GM12878 (cell line): ENCODE measurements at regions not wholly inside any gene's neighbourhood (a gene's known extent, or its start where the extent isn't known, plus 50 kb on each side); places are given as distances from the start of the nearest gene placed in this dataset.

Experiments
- ATAC-seq: fragments of 200-7000 bp; cut with Tn5 transposase; 3 replicates; pipeline ENCODE4 v1.9.1; 2020; ENCODE audit warnings: mild to moderate bottlenecking, moderate library complexity
- BruUV-seq: library from RNA; stranded (reverse); fragments of 400-500 nt; replicated peaks from 2 replicates; lab custom pipeline; 2021; lab: Mats Ljungman, UMichigan
- CTCF ChIA-PET: fragments of 300-600 bp; sonication (Branson Sonifier 250); formaldehyde crosslinking; extraction: SDS; loops from one replicate; lab custom pipeline; 2021; ENCODE audit warnings: inconsistent platforms; lab: Yijun Ruan, JAX
- POLR2A ChIA-PET: fragments of 350-600 bp; formaldehyde crosslinking; extraction: SDS; loops from one replicate; lab custom pipeline; 2021; ENCODE audit warnings: inconsistent platforms; lab: Charles Lee
- RAD21 ChIA-PET: fragments of 300-600 bp; sonication (Branson Sonifier 250); formaldehyde crosslinking; loops from one replicate; lab custom pipeline; 2023; ENCODE audit warnings: antibody characterized with exemption; ENCODE audit not compliant: unreplicated experiment; lab: Charles Lee
- SMC1A ChIA-PET: fragments of 300-600 bp; sonication (Branson Sonifier 250); formaldehyde crosslinking; loops from one replicate; lab custom pipeline; 2023; ENCODE audit not compliant: unreplicated experiment, uncharacterized antibody; lab: Charles Lee
- DNase-seq: peaks from one replicate; pipeline ENCODE4 v3.0.0-alpha.2; 2011; ENCODE audit warnings: low read depth, low spot score
- FAIRE-seq: peaks from 3 replicates; lab custom pipeline; 2011; peaks lifted over from hg19 to GRCh38; lab: Jason Lieb, UNC
- H2AFZ ChIP-seq: 2 replicates; pipeline ENCODE4 v1.6.0; 2011; ENCODE audit warnings: low read depth, low read length, control low read depth; ENCODE audit not compliant: control insufficient read depth
- H3K27ac ChIP-seq: 2 replicates; pipeline ENCODE4 v1.5.1; 2011; ENCODE audit warnings: control low read depth; ENCODE audit not compliant: control insufficient read depth, insufficient read depth
- H3K27me3 ChIP-seq, 2 experiments: replicated peaks in 1 of 2; 2 replicates each; pipeline versions ENCODE4 v1.6.0 to v1.6.1; 2011; ENCODE audit warnings: low read length in 1 of 2; ENCODE audit not compliant: control insufficient read depth in 2 of 2, insufficient read depth in 2 of 2
- H3K36me3 ChIP-seq, 2 experiments: 2 replicates each; pipeline ENCODE4 v1.5.1; 2011; ENCODE audit warnings: low read length in 1 of 2; ENCODE audit not compliant: control insufficient read depth in 2 of 2, insufficient read depth in 2 of 2
- H3K4me1 ChIP-seq: 2 replicates; pipeline ENCODE4 v1.6.1; 2011; ENCODE audit warnings: mild to moderate bottlenecking, low read length, moderate library complexity, mixed read lengths; ENCODE audit not compliant: control insufficient read depth, insufficient read depth
- H3K4me2 ChIP-seq: 2 replicates; pipeline ENCODE4 v1.6.0; 2011; ENCODE audit warnings: control low read depth; ENCODE audit not compliant: control insufficient read depth, insufficient read depth
- H3K4me3 ChIP-seq: fragments of 200-600 bp; sonication (generic); 2 replicates; pipeline ENCODE4 v1.5.1; 2016
- H3K79me2 ChIP-seq: 2 replicates; pipeline ENCODE4 v1.6.0; 2011; ENCODE audit warnings: low read length; ENCODE audit not compliant: control insufficient read depth, insufficient read depth
- H3K9ac ChIP-seq: 2 replicates; pipeline ENCODE4 v1.8.0; 2011; ENCODE audit warnings: low read length, control low read depth, mixed read lengths; ENCODE audit not compliant: control insufficient read depth, insufficient read depth
- H3K9me3 ChIP-seq: replicated peaks from 3 replicates; pipeline ENCODE4 v1.5.1; 2011; ENCODE audit warnings: mild to moderate bottlenecking, low read length; ENCODE audit not compliant: control insufficient read depth, insufficient read depth
- H4K20me1 ChIP-seq: 2 replicates; pipeline ENCODE4 v1.6.0; 2011; ENCODE audit not compliant: control insufficient read depth, insufficient read depth
- CBX3 ChIP-seq: fragments of 200-600 bp; sonication (generic); IDR thresholded peaks from 2 replicates; pipeline ENCODE4 v1.6.1; 2016; ENCODE audit warnings: low read depth, borderline replicate concordance
- CREB1 ChIP-seq: IDR thresholded peaks from 2 replicates; pipeline ENCODE4 v1.6.1; 2012; ENCODE audit warnings: low read depth, mild to moderate bottlenecking, inconsistent platforms
- CUX1 ChIP-seq: IDR thresholded peaks from 2 replicates; pipeline ENCODE4 v1.6.1; 2012; ENCODE audit warnings: improper control_type of control experiment, low read depth, low read length; ENCODE audit not compliant: insufficient replicate concordance
- FOXK2 ChIP-seq: fragments of 450-650 bp; IDR thresholded peaks from 2 replicates; pipeline ENCODE4 v1.6.1; 2017; ENCODE audit warnings: mild to moderate bottlenecking, moderate library complexity
- IKZF1 ChIP-seq: fragments of 450-650 bp; conservative IDR thresholded peaks from 2 replicates; pipeline ENCODE4 v1.6.1; 2017; ENCODE audit warnings: antibody characterized with exemption, mild to moderate bottlenecking
- MLLT1 ChIP-seq: fragments of 450-650 bp; IDR thresholded peaks from 2 replicates; pipeline ENCODE4 v1.6.1; 2016; ENCODE audit warnings: mild to moderate bottlenecking
- NFYA ChIP-seq: IDR thresholded peaks from 2 replicates; pipeline ENCODE4 v1.6.1; 2011; ENCODE audit warnings: low read depth, mild to moderate bottlenecking, low read length, improper control_type of control experiment, borderline replicate concordance
- POLR2AphosphoS5 ChIP-seq: IDR thresholded peaks from 2 replicates; pipeline ENCODE4 v1.6.1; 2011; ENCODE audit warnings: mild to moderate bottlenecking, low read length, inconsistent platforms
- RB1 ChIP-seq: fragments of 450-650 bp; formaldehyde crosslinking; IDR thresholded peaks from 2 replicates; pipeline ENCODE4 v1.6.1; 2017; ENCODE audit warnings: mild to moderate bottlenecking, borderline replicate concordance
- RCOR1 ChIP-seq: conservative IDR thresholded peaks from 2 replicates; pipeline ENCODE4 v1.6.1; 2012; ENCODE audit warnings: low read depth, low read length, improper control_type of control experiment
- TAF1 ChIP-seq: IDR thresholded peaks from 2 replicates; pipeline ENCODE4 v1.6.1; 2011; ENCODE audit warnings: mild to moderate bottlenecking, low read depth, low read length, borderline replicate concordance
- WGBS: methylation state at CpG from one replicate; pipeline ENCODE4 v1.1.6; 2016; ENCODE audit warnings: low lambda C conversion rate; ENCODE audit not compliant: insufficient replicate concordance, insufficient coverage; ENCODE audit errors: missing lambda C conversion rate; 5-methylcytosine and 5-hydroxymethylcytosine counted together
- in situ Hi-C: fragments of 300-500 bp; cut with MboI; formaldehyde crosslinking; loops from 9 replicates; pipeline ENCODE4 v1.14.3; 2018; ENCODE audit warnings: mixed read lengths
- intact Hi-C: fragments of 100-400 bp; cut with micrococcal nuclease; formaldehyde crosslinking; loops from one replicate; pipeline ENCODE4 v1.14.2; 2022; ENCODE audit not compliant: unreplicated experiment
- TF ChIP-seq, protein P1 (sequence below), 3 experiments: IDR thresholded peaks in 2 of 3; conservative IDR thresholded peaks in 1 of 3; 2 replicates each; pipeline ENCODE4 v1.5.1; 2011; ENCODE audit warnings: low read depth in 3 of 3, low read length in 3 of 3, mild to moderate bottlenecking in 3 of 3, control low read depth in 2 of 3, moderate library complexity in 2 of 3, inconsistent platforms in 1 of 3, mixed read lengths in 1 of 3; ENCODE audit not compliant: control insufficient read depth in 2 of 3, insufficient read depth in 1 of 3; ENCODE audit errors: extremely low read depth in 1 of 3
- TF ChIP-seq, protein P2 (sequence below): fragments of 450-650 bp; IDR thresholded peaks from 2 replicates; pipeline ENCODE4 v1.6.1; 2017; ENCODE audit warnings: antibody characterized with exemption, mild to moderate bottlenecking, moderate library complexity

GRCh38 chr14:43697003-43697402 is 810.1 kb downstream of the FSCB start (continued):
- TF ChIP-seq, protein P1, sequence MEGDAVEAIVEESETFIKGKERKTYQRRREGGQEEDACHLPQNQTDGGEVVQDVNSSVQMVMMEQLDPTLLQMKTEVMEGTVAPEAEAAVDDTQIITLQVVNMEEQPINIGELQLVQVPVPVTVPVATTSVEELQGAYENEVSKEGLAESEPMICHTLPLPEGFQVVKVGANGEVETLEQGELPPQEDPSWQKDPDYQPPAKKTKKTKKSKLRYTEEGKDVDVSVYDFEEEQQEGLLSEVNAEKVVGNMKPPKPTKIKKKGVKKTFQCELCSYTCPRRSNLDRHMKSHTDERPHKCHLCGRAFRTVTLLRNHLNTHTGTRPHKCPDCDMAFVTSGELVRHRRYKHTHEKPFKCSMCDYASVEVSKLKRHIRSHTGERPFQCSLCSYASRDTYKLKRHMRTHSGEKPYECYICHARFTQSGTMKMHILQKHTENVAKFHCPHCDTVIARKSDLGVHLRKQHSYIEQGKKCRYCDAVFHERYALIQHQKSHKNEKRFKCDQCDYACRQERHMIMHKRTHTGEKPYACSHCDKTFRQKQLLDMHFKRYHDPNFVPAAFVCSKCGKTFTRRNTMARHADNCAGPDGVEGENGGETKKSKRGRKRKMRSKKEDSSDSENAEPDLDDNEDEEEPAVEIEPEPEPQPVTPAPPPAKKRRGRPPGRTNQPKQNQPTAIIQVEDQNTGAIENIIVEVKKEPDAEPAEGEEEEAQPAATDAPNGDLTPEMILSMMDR (IDR thresholded peaks at IDR 0.05 in 2 of 3, conservative IDR thresholded peaks at IDR 0.05 in 1 of 3; ENCODE audit: control insufficient read depth in 2 of 3, extremely low read depth in 1 of 3, insufficient read depth in 1 of 3, low read depth in 3 of 3, low read length in 3 of 3): no peak
- TF ChIP-seq NFYA: no peak
- no peak for TF ChIP-seq RB1
- no peak for TF ChIP-seq RCOR1
- TF ChIP-seq TAF1: no peak
- no peak for TF ChIP-seq MLLT1
- no peak for TF ChIP-seq FOXK2
- no peak for TF ChIP-seq CREB1

- H3K4me2 ChIP-seq: no peak overlapping the region
- H3K79me2 ChIP-seq: no peaks in the 10 kb centered on the region
- POLR2A ChIA-PET: no interaction called here
- FAIRE-seq: no peak
- no peaks in the 10 kb centered on the region for H3K4me1 ChIP-seq
- H2AFZ ChIP-seq: no peak overlapping the region
- RAD21 ChIA-PET: no interaction called here
- no peak overlapping the region for H3K4me3 ChIP-seq
- no TSS peak for BruUV-seq
- in situ Hi-C loops: no loop called here
- no peaks in the 10 kb centered on the region for H3K36me3 ChIP-seq
- WGBS: 89% methylated on average over 1 of the region's 1 CpG
- SMC1A ChIA-PET: no interaction called here
- DNase-seq: no peak
- no peaks in the 10 kb centered on the region for H3K27me3 ChIP-seq
- no peak overlapping the region for H3K9ac ChIP-seq
- CTCF ChIA-PET: no interaction called here
- ATAC-seq: no peak
- H3K9me3 ChIP-seq: no peaks in the 10 kb centered on the region
- H3K27ac ChIP-seq: no peak overlapping the region
- intact Hi-C loops: no loop called here
- no peaks in the 10 kb centered on the region for H4K20me1 ChIP-seq
- TF ChIP-seq CUX1 (no peak), POLR2AphosphoS5 (no peak), CBX3 (no peak), IKZF1 (no peak)
- TF ChIP-seq, protein P2, sequence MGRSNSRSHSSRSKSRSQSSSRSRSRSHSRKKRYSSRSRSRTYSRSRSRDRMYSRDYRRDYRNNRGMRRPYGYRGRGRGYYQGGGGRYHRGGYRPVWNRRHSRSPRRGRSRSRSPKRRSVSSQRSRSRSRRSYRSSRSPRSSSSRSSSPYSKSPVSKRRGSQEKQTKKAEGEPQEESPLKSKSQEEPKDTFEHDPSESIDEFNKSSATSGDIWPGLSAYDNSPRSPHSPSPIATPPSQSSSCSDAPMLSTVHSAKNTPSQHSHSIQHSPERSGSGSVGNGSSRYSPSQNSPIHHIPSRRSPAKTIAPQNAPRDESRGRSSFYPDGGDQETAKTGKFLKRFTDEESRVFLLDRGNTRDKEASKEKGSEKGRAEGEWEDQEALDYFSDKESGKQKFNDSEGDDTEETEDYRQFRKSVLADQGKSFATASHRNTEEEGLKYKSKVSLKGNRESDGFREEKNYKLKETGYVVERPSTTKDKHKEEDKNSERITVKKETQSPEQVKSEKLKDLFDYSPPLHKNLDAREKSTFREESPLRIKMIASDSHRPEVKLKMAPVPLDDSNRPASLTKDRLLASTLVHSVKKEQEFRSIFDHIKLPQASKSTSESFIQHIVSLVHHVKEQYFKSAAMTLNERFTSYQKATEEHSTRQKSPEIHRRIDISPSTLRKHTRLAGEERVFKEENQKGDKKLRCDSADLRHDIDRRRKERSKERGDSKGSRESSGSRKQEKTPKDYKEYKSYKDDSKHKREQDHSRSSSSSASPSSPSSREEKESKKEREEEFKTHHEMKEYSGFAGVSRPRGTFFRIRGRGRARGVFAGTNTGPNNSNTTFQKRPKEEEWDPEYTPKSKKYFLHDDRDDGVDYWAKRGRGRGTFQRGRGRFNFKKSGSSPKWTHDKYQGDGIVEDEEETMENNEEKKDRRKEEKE: no peak
Observed at GRCh38 chr14:43692706-43693105, 814.4 kb downstream of the FSCB start.
